ENCODE measurements at regions not wholly inside any gene's neighbourhood (a gene's known extent, or its start where the extent isn't known, plus 50 kb on each side); places are given as distances from the start of the nearest gene placed in this dataset.

DNA sequence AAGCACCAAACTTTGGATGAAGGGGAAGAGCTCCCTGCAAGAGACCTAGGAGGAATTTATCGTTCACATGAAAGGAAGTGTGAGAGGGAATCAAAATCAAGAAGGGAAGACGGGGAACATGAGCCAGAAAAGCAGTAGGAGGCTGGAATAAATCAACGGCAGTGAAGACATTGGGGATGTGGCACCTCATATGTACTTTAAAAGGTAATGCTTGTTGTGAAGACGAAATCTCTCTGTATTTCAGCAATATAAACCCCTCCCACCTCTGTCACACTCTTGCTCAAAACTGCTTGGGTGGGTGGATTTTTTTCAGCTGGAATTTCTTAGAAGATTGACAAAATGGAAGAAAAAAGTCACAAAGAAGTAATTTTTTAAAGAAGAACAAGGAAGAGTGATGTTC is 243.5 kb downstream of the BUD13 start:
- no peaks in the 10 kb centered on the region for H3K27me3 ChIP-seq (ENCODE audit: control insufficient read depth, insufficient read depth, low read length)

DNA sequence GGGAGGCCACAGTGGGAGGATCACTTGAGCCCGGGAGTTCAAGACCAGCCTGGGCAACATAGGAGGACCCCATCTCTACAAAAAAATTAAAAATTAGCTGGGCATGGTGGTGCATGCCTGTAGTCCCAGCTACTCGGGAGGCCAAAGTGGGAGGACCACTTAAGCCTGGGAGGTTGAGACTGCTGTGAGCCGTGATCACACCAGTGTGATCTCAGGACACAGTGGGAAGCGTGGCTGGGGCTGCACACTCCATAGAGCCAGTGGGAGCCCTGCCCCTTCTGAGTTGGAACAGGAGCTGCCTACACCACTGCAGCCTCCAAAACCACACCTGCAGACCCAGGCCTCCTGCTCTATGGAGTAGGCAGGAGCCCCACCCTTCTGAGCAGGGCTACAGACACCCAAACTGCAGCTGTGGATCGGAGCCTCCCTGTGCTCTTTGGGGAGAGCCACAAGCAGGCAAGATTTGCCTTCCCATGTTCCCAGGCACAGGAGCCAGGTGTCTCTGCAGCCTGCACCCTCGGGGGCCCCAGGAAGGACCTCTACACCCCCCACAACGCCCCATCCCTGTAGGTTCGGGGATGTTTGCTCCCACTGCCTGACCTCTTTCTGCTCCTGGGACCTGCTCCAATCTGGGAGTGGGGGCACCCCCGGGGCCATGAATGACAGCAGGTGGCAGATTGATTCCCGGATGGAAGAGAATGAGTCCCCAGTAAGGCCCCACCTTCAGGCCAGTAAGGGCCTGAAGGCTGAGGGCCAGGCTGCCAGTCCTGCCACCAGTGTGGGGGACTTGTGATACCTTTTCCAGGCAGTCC is 245.4 kb downstream of the BUD13 start:
- Histone ChIP-seq H3K9me3 (ENCODE audit: control insufficient read depth, insufficient read depth, low read length) (peaks cover 3% of the 10 kb centered on the region; the same call in 1 of the 2 replicates), H3K4me3 (ENCODE audit: low read depth, low read length) (no peak overlapping the region), H3K27me3 (ENCODE audit: control insufficient read depth, insufficient read depth, low read length) (no peaks in the 10 kb centered on the region), H3K27ac (ENCODE audit: low read depth, low read length) (no peak overlapping the region), H3K9ac (ENCODE audit: low read depth, low read length) (no peak overlapping the region), H3K4me1 (ENCODE audit: control insufficient read depth, insufficient read depth, low read length) (no peaks in the 10 kb centered on the region), H3K36me3 (ENCODE audit: control insufficient read depth, insufficient read depth, low read length) (no peaks in the 10 kb centered on the region)

More for the DNA sequence above, 243.5 kb downstream of the BUD13 start:
- H3K9ac ChIP-seq (ENCODE audit: low read depth, low read length), result no peak overlapping the region
- peaks cover 3% of the 10 kb centered on the region; the same call in 1 of the 2 replicates for H3K9me3 ChIP-seq (ENCODE audit: control insufficient read depth, insufficient read depth, low read length)
- H3K36me3 ChIP-seq (ENCODE audit: control insufficient read depth, insufficient read depth, low read length), result no peaks in the 10 kb centered on the region
- H3K27ac ChIP-seq (ENCODE audit: low read depth, low read length), result no peak overlapping the region
- H3K4me1 ChIP-seq (ENCODE audit: control insufficient read depth, insufficient read depth, low read length), result no peaks in the 10 kb centered on the region; the same call in 1 of the 2 replicates
- H3K4me3 ChIP-seq (ENCODE audit: low read depth, low read length), result no peak overlapping the region

DNA sequence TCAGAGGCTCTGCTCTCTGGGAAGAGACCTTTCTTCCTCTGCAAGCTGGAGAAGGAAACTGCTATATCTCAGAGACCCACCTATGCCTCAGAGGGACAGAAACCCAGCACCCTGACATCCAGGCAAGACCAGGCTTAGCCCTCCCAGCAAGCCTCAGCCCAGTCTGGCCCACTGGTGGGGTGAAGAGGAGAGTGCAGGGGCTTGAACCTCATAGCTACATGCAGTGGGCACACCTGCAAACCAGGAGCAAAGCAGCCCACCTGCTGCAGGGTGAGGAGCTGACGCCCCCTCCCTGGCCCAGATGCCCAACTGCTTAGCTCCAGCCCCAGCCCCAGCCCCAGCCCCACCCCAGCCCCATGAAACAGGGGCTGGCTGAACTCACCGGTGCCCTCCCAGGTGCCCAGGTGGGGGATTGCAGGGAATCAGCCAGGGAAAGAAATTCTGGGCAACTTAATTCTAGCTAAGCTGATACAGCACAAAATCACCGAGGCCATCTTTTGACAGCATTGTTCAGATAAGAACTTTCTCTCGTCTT is 246.8 kb downstream of the BUD13 start:
- Histone ChIP-seq H3K4me3 (ENCODE audit: low read depth, low read length) (no peak overlapping the region), H3K27me3 (ENCODE audit: control insufficient read depth, insufficient read depth, low read length) (no peaks in the 10 kb centered on the region), H3K27ac (ENCODE audit: low read depth, low read length) (no peak overlapping the region), H3K4me1 (ENCODE audit: control insufficient read depth, insufficient read depth, low read length) (no peaks in the 10 kb centered on the region), H3K36me3 (ENCODE audit: control insufficient read depth, insufficient read depth, low read length) (no peaks in the 10 kb centered on the region), H3K9ac (ENCODE audit: low read depth, low read length) (no peak overlapping the region), H3K9me3 (ENCODE audit: control insufficient read depth, insufficient read depth, low read length) (peaks cover 2% of the 10 kb centered on the region; the same call in 1 of the 2 replicates)

DNA sequence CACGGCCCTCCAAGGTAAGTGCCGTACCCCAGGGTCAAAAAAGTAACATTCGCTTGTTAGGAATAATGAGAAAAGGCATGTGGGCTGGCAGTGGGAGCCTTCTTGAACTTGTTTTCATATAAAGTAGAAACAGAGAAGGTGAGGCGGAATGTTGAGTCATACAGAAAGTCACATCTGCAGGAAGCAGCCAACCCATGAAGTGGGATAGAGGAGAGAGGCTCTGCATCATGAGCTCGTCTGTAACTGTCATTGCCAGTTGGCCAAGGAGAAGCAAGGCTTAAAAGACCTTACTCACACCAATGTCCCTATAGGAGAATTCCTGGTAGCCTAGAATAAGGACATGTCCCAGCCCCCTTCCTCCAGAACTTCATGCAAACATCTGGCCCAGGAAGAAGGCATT is 253.3 kb downstream of the BUD13 start:
- Histone ChIP-seq H3K9ac (ENCODE audit: low read depth, low read length) (no peak overlapping the region), H3K27me3 (ENCODE audit: control insufficient read depth, insufficient read depth, low read length) (no peaks in the 10 kb centered on the region), H3K4me1 (ENCODE audit: control insufficient read depth, insufficient read depth, low read length) (no peaks in the 10 kb centered on the region), H3K36me3 (ENCODE audit: control insufficient read depth, insufficient read depth, low read length) (no peaks in the 10 kb centered on the region), H3K4me3 (ENCODE audit: low read depth, low read length) (no peak overlapping the region), H3K27ac (ENCODE audit: low read depth, low read length) (no peak overlapping the region), H3K9me3 (ENCODE audit: control insufficient read depth, insufficient read depth, low read length) (no peaks in the 10 kb centered on the region)

DNA sequence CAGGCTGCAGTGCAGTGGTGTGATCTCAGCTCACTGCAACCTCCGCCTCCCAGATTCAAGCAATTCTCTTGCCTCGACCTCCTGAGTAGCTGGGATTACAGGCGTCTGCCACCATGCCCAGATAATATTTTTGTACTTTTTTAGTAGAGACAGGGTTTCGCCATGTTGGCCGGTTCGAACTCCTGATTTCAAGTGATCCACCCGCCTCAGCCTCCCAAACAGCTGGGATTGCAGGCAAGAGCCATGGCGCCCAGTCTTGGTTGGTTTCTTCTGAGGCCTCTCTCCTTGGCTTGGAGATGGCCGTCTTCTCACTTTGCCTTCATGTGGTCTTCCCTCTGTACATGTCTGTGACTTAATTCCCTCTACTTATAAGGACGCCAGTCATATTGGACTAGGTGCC is 254.6 kb downstream of the BUD13 start:
- Histone ChIP-seq H3K9ac (ENCODE audit: low read depth, low read length) (no peak overlapping the region), H3K27me3 (ENCODE audit: control insufficient read depth, insufficient read depth, low read length) (no peaks in the 10 kb centered on the region), H3K27ac (ENCODE audit: low read depth, low read length) (no peak overlapping the region), H3K9me3 (ENCODE audit: control insufficient read depth, insufficient read depth, low read length) (no peaks in the 10 kb centered on the region), H3K4me3 (ENCODE audit: low read depth, low read length) (no peak overlapping the region), H3K4me1 (ENCODE audit: control insufficient read depth, insufficient read depth, low read length) (no peaks in the 10 kb centered on the region), H3K36me3 (ENCODE audit: control insufficient read depth, insufficient read depth, low read length) (no peaks in the 10 kb centered on the region)

- no peak overlapping the region for H3K27ac ChIP-seq (ENCODE audit: low read depth, low read length)
Measured at GRCh38 chr11:116517584-116517983, 255.2 kb downstream of the BUD13 start.

DNA sequence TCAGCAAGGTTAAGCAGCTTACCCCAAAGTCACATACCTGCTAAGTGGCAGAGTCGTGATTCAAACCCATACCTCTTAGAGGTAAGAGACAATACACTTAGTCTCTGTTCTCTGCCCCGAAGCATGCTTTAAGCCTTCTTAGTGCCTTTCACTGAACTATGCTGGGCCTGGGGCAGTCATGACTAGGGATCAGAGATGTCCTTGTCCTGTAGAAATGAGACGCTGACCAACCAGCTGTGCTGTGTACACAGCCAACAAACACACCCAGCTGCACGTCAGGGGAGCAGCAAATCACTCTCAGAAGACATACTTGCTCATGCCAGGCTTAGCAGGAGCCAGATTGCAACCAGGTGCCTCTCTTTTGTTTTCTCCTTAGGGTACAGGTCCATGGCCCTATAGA is 255.7 kb downstream of the BUD13 start:
- no peak overlapping the region for H3K27ac ChIP-seq (ENCODE audit: low read depth, low read length)
- H3K9me3 ChIP-seq (ENCODE audit: control insufficient read depth, insufficient read depth, low read length), result no peaks in the 10 kb centered on the region
- H3K4me1 ChIP-seq (ENCODE audit: control insufficient read depth, insufficient read depth, low read length), result no peaks in the 10 kb centered on the region
- H3K4me3 ChIP-seq (ENCODE audit: low read depth, low read length), result no peak overlapping the region
- no peak overlapping the region for H3K9ac ChIP-seq (ENCODE audit: low read depth, low read length)
- H3K36me3 ChIP-seq (ENCODE audit: control insufficient read depth, insufficient read depth, low read length), result no peaks in the 10 kb centered on the region
- no peaks in the 10 kb centered on the region for H3K27me3 ChIP-seq (ENCODE audit: control insufficient read depth, insufficient read depth, low read length)

More at GRCh38 chr11:116517584-116517983, 255.2 kb downstream of the BUD13 start:
- Histone ChIP-seq H3K36me3 (ENCODE audit: control insufficient read depth, insufficient read depth, low read length) (no peaks in the 10 kb centered on the region), H3K9ac (ENCODE audit: low read depth, low read length) (no peak overlapping the region), H3K9me3 (ENCODE audit: control insufficient read depth, insufficient read depth, low read length) (no peaks in the 10 kb centered on the region), H3K27me3 (ENCODE audit: control insufficient read depth, insufficient read depth, low read length) (no peaks in the 10 kb centered on the region), H3K4me1 (ENCODE audit: control insufficient read depth, insufficient read depth, low read length) (no peaks in the 10 kb centered on the region), H3K4me3 (ENCODE audit: low read depth, low read length) (no peak overlapping the region)

DNA sequence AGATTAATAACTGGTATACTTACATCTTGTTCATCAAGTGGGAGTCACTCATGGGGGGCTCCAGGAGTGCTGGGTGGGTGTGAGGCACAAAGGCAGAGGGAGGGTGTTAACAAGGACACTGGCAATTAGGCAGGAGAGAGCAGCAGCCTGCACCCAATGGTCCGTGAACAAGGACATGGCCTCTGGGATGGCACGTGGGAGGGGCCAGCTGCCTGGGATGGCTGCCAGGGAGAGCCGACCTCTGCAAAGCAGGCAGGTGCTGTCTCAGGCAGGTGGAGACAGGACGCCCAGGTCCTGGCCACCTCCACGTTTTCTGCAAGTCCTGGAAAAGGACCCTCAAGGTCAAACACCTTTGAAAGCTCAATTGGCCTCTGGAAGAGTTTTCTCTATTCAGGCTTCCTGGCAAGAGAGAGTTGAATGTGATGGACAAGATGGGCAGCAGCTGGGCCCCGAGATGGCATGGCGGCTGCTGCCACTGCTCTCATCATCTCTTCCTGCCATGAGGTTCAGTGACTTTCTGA is 257.1 kb downstream of the BUD13 start:
- H3K4me1 ChIP-seq (ENCODE audit: control insufficient read depth, insufficient read depth, low read length), result peaks cover 5% of the 10 kb centered on the region; the same call in 1 of the 2 replicates
- H3K4me3 ChIP-seq (ENCODE audit: low read depth, low read length), result no peak overlapping the region
- no peaks in the 10 kb centered on the region for H3K36me3 ChIP-seq (ENCODE audit: control insufficient read depth, insufficient read depth, low read length)
- no peaks in the 10 kb centered on the region for H3K9me3 ChIP-seq (ENCODE audit: control insufficient read depth, insufficient read depth, low read length)
- H3K9ac ChIP-seq (ENCODE audit: low read depth, low read length), result no peak overlapping the region
- H3K27ac ChIP-seq (ENCODE audit: low read depth, low read length), result no peak overlapping the region
- H3K27me3 ChIP-seq (ENCODE audit: control insufficient read depth, insufficient read depth, low read length), result no peaks in the 10 kb centered on the region

DNA sequence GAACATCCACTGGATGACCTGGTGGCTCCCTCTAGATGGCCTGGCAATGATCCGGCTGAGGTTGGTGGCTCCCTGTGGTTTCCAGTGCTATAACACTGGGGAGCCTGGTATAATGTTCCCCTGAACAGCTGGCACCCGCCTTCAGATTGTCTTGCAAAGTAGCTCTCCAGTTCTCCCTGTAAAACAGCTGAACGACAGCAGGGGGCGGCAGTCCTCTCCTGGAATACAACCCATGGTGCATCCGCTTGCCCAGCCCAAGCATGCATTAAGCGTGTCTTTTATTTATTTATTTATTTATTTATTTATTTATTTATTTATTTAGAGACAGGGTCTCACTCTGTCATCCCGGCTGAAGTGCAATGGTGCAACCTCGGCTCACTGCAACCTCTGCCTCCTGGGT is 258.9 kb downstream of the BUD13 start:
- Histone ChIP-seq H3K9me3 (ENCODE audit: control insufficient read depth, insufficient read depth, low read length) (no peaks in the 10 kb centered on the region), H3K9ac (ENCODE audit: low read depth, low read length) (no peak overlapping the region), H3K4me1 (ENCODE audit: control insufficient read depth, insufficient read depth, low read length) (peaks cover 6% of the 10 kb centered on the region; the same call in 1 of the 2 replicates), H3K4me3 (ENCODE audit: low read depth, low read length) (no peak overlapping the region), H3K36me3 (ENCODE audit: control insufficient read depth, insufficient read depth, low read length) (no peaks in the 10 kb centered on the region), H3K27me3 (ENCODE audit: control insufficient read depth, insufficient read depth, low read length) (no peaks in the 10 kb centered on the region), H3K27ac (ENCODE audit: low read depth, low read length) (no peak overlapping the region)

DNA sequence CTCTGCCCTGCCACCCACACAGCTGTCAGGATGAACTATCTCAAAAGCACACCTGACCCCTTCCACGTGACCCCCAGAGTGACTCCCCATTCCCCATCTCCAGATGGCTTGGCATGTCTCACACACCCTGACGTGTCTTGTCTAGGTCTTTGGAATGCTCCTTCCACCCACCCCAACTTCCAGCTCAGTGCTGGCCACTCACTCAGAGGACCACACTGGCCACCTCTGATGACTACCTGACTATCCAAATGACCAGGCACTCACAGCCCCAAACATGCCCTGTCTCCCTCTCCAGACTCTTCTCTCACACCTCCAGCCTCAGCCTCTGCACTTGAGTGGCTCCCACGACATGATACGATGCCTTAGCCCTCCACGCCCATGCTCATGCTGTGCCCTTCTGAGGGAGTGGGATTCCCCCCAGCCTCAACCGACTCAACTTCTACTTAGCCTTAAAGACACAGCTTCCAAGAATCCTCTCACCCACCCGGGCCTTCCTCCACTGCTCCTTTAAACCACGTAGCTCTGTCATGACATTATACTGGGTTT is 259.4 kb downstream of the BUD13 start:
- Histone ChIP-seq H3K4me3 (ENCODE audit: low read depth, low read length) (no peak overlapping the region), H3K27me3 (ENCODE audit: control insufficient read depth, insufficient read depth, low read length) (no peaks in the 10 kb centered on the region; the same call in 1 of the 2 replicates), H3K36me3 (ENCODE audit: control insufficient read depth, insufficient read depth, low read length) (no peaks in the 10 kb centered on the region), H3K4me1 (ENCODE audit: control insufficient read depth, insufficient read depth, low read length) (peaks cover 6% of the 10 kb centered on the region; the same call in 1 of the 2 replicates), H3K9me3 (ENCODE audit: control insufficient read depth, insufficient read depth, low read length) (no peaks in the 10 kb centered on the region), H3K9ac (ENCODE audit: low read depth, low read length) (no peak overlapping the region), H3K27ac (ENCODE audit: low read depth, low read length) (no peak overlapping the region)

DNA sequence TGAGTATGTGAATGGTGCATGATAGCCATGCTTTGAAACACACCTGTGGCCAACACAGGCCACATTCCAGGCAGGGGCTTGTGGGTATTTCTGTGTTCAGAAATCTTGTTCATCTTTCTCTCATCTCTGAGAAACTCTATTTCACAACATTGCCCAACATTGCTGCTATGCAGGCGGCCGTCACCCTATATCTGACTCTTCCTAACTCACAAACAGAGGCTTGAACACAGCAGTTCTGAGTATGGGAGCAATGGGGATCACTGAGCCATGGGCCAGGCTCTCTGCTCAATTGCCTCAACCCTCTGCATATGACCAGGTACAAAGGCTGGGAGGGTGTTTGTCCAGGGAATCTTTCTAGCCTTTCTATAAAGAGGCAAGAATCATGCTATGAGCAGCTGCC is 259.9 kb downstream of the BUD13 start:
- Histone ChIP-seq H3K27me3 (ENCODE audit: control insufficient read depth, insufficient read depth, low read length) (peaks cover 1% of the 10 kb centered on the region; the same call in 1 of the 2 replicates), H3K9ac (ENCODE audit: low read depth, low read length) (no peak overlapping the region), H3K27ac (ENCODE audit: low read depth, low read length) (no peak overlapping the region), H3K4me3 (ENCODE audit: low read depth, low read length) (no peak overlapping the region), H3K9me3 (ENCODE audit: control insufficient read depth, insufficient read depth, low read length) (no peaks in the 10 kb centered on the region), H3K4me1 (ENCODE audit: control insufficient read depth, insufficient read depth, low read length) (peaks cover 6% of the 10 kb centered on the region; the same call in 1 of the 2 replicates), H3K36me3 (ENCODE audit: control insufficient read depth, insufficient read depth, low read length) (no peaks in the 10 kb centered on the region)
